ENCODE measurements at regions not wholly inside any gene's neighbourhood (a gene's known extent, or its start where the extent isn't known, plus 50 kb on each side); places are given as distances from the start of the nearest gene placed in this dataset.

- TF ChIP-seq CTCF (IDR thresholded peaks at IDR 0.05; ENCODE audit: extremely low read depth in 1 of 2, insufficient read depth in 1 of 2, low read depth in 1 of 2, low read length in 2 of 2) (no peak), POLR2A (IDR thresholded peaks at IDR 0.05; ENCODE audit: low read depth, low read length) (no peak), EZH2 (IDR thresholded peaks at IDR 0.05; ENCODE audit: borderline replicate concordance, low read depth, low read length, severe bottlenecking) (no peak), POLR2AphosphoS5 (IDR thresholded peaks at IDR 0.05; ENCODE audit: insufficient read depth, low read depth, low read length) (no peak), MAX (IDR thresholded peaks at IDR 0.05; ENCODE audit: insufficient read depth, insufficient read length) (no peak), MYC (IDR thresholded peaks at IDR 0.05; ENCODE audit: low read depth, low read length) (no peak), FOS (IDR thresholded peaks at IDR 0.05; ENCODE audit: borderline replicate concordance, insufficient read depth, low read length) (no peak), JUN (IDR thresholded peaks at IDR 0.05; ENCODE audit: borderline replicate concordance, insufficient read depth, insufficient read length, low read depth) (no peak)
These were observed 1098.8 kb downstream of the TMEM121 start for GRCh38 chr14:106625186-106625585.

Data from endothelial cell of umbilical vein (primary cell).